Femur (tissue), 1 donor: ENCODE measurements at regions not wholly inside any gene's neighbourhood (a gene's known extent, or its start where the extent isn't known, plus 50 kb on each side); places are given as distances from the start of the nearest gene placed in this dataset.
"Not testable (repeated sequence)": the region's sequence is repeated elsewhere in the genome, so short reads cannot be mapped to it uniquely, and the experiment has no call there.

ENCODE experiments used
- DNase-seq: peaks from one replicate; pipeline ENCODE4 v3.0.0-alpha.2; 2017

GRCh38 chr16:64718486-64718885, 403.4 kb downstream of the CDH11 start:
- no peak for DNase-seq

- DNase-seq: no peak
Observed at GRCh38 chr16:64717871-64718270, 404.0 kb downstream of the CDH11 start.

- no peak for DNase-seq
Observed at GRCh38 chr16:64715624-64716023, 406.2 kb downstream of the CDH11 start.

GRCh38 chr16:64712026-64712425, 409.8 kb downstream of the CDH11 start:
- no peak for DNase-seq

- DNase-seq: no peak
Observed at GRCh38 chr16:64711596-64711995, 410.3 kb downstream of the CDH11 start.

GRCh38 chr16:64711026-64711425, 410.8 kb downstream of the CDH11 start:
- DNase-seq: no peak

GRCh38 chr16:64705443-64705842, 416.4 kb downstream of the CDH11 start:
- DNase-seq: no peak

- no peak for DNase-seq
Observed at GRCh38 chr16:64704386-64704785, 417.5 kb downstream of the CDH11 start.

GRCh38 chr16:64702415-64702814, 419.4 kb downstream of the CDH11 start:
- DNase-seq: no peak

GRCh38 chr16:64700628-64701027, 421.2 kb downstream of the CDH11 start:
- DNase-seq: no peak

- no peak for DNase-seq
Observed at GRCh38 chr16:64696866-64697265, 425.0 kb downstream of the CDH11 start.

GRCh38 chr16:64695684-64696083, 426.2 kb downstream of the CDH11 start:
- DNase-seq: no peak

- DNase-seq: no peak
Observed at GRCh38 chr16:64693946-64694345, 427.9 kb downstream of the CDH11 start.

- DNase-seq: no peak
Observed at GRCh38 chr16:64687786-64688185, 434.1 kb downstream of the CDH11 start.

GRCh38 chr16:64687123-64687522, 434.7 kb downstream of the CDH11 start:
- no peak for DNase-seq

- DNase-seq: no peak
Observed at GRCh38 chr16:64679976-64680690, 441.7 kb downstream of the CDH11 start.

GRCh38 chr16:64669573-64669972, 452.3 kb downstream of the CDH11 start:
- no peak for DNase-seq

GRCh38 chr16:64667334-64667877, 454.5 kb downstream of the CDH11 start:
- DNase-seq: no peak

GRCh38 chr16:64662312-64662711, 459.6 kb downstream of the CDH11 start:
- not testable (repeated sequence) for DNase-seq

GRCh38 chr16:64659866-64660265, 462.0 kb downstream of the CDH11 start:
- no peak for DNase-seq

- no peak for DNase-seq
Observed at GRCh38 chr16:64657316-64658011, 464.4 kb downstream of the CDH11 start.

GRCh38 chr16:64656471-64656870, 465.4 kb downstream of the CDH11 start:
- DNase-seq: no peak

- no peak for DNase-seq
Observed at GRCh38 chr16:64654178-64654577, 467.7 kb downstream of the CDH11 start.

GRCh38 chr16:64648282-64648681, 473.6 kb downstream of the CDH11 start:
- no peak for DNase-seq
